ENCODE measurements at regions not wholly inside any gene's neighbourhood (a gene's known extent, or its start where the extent isn't known, plus 50 kb on each side); places are given as distances from the start of the nearest gene placed in this dataset.

GRCh38 chr3:106103383-106103782, 234.6 kb upstream of the CBLB start:
- TF ChIP-seq ZFP3 (CRISPR knock-in tag; IDR thresholded peaks at IDR 0.05) (no peak), PPARA (CRISPR knock-in tag; IDR thresholded peaks at IDR 0.05; ENCODE audit: borderline replicate concordance) (no peak), PATZ1 (CRISPR knock-in tag; IDR thresholded peaks at IDR 0.05; ENCODE audit: borderline replicate concordance) (no peak), CSDC2 (CRISPR knock-in tag; IDR thresholded peaks at IDR 0.05) (no peak), ISL1 (CRISPR knock-in tag; IDR thresholded peaks at IDR 0.05) (no peak), ZNF565 (CRISPR knock-in tag; conservative IDR thresholded peaks at IDR 0.05; ENCODE audit: low read depth) (no peak), GLIS3 (CRISPR knock-in tag; IDR thresholded peaks at IDR 0.05) (no peak), OSR1 (CRISPR knock-in tag; IDR thresholded peaks at IDR 0.05) (no peak), POU6F1 (CRISPR knock-in tag; IDR thresholded peaks at IDR 0.05; ENCODE audit: borderline replicate concordance, low read depth) (no peak), RARB (CRISPR knock-in tag; IDR thresholded peaks at IDR 0.05) (no peak), TOX (CRISPR knock-in tag; IDR thresholded peaks at IDR 0.05; ENCODE audit: borderline replicate concordance) (no peak), CREB5 (CRISPR knock-in tag; IDR thresholded peaks at IDR 0.05; ENCODE audit: low read depth) (no peak), ZNF70 (CRISPR knock-in tag; IDR thresholded peaks at IDR 0.05) (no peak), ZFP30 (CRISPR knock-in tag; IDR thresholded peaks at IDR 0.05) (no peak), BACH2 (CRISPR knock-in tag; IDR thresholded peaks at IDR 0.05; ENCODE audit: borderline replicate concordance) (no peak), SNAI2 (CRISPR knock-in tag; IDR thresholded peaks at IDR 0.05) (no peak), CSRNP3 (CRISPR knock-in tag; IDR thresholded peaks at IDR 0.05) (no peak)
- ATAC-seq = no peak

GRCh38 chr3:106104078-106104477, 235.3 kb upstream of the CBLB start:
- no peak for ATAC-seq
- no peak for TF ChIP-seq ZFP30 (CRISPR knock-in tag; IDR thresholded peaks at IDR 0.05)
- no peak for TF ChIP-seq ZNF70 (CRISPR knock-in tag; IDR thresholded peaks at IDR 0.05)
- no peak for TF ChIP-seq ZNF8 (CRISPR knock-in tag; IDR thresholded peaks at IDR 0.05)
- TF ChIP-seq PPARA (CRISPR knock-in tag; IDR thresholded peaks at IDR 0.05; ENCODE audit: borderline replicate concordance) = no peak
- no peak for TF ChIP-seq ISL1 (CRISPR knock-in tag; IDR thresholded peaks at IDR 0.05)
- TF ChIP-seq CREB5 (CRISPR knock-in tag; IDR thresholded peaks at IDR 0.05; ENCODE audit: low read depth) = no peak
- TF ChIP-seq ZC3H10 (CRISPR knock-in tag; IDR thresholded peaks at IDR 0.05) = no peak
- no peak for TF ChIP-seq ZFP3 (CRISPR knock-in tag; IDR thresholded peaks at IDR 0.05)
- TF ChIP-seq TSHZ2 (CRISPR knock-in tag; IDR thresholded peaks at IDR 0.05) = no peak
- no peak for TF ChIP-seq ESRRG (CRISPR knock-in tag; IDR thresholded peaks at IDR 0.05)
- TF ChIP-seq POU6F1 (CRISPR knock-in tag; IDR thresholded peaks at IDR 0.05; ENCODE audit: borderline replicate concordance, low read depth) = no peak
- TF ChIP-seq PATZ1 (CRISPR knock-in tag; IDR thresholded peaks at IDR 0.05; ENCODE audit: borderline replicate concordance) = no peak
- TF ChIP-seq CSRNP3 (CRISPR knock-in tag; IDR thresholded peaks at IDR 0.05) = no peak

Measured in SK-N-SH treated with all-trans-retinoic acid at 6 μM for 48 hours (cell line).